Lung (tissue), 11 donors: ENCODE measurements at regions not wholly inside any gene's neighbourhood (a gene's known extent, or its start where the extent isn't known, plus 50 kb on each side); places are given as distances from the start of the nearest gene placed in this dataset.

ENCODE experiments used
- ATAC-seq: fragments of 200-7000 bp; cut with Tn5 transposase; one replicate; pipeline ENCODE4 v1.9.1; 2020; ENCODE audit warnings: moderate number of reproducible peaks; ENCODE audit not compliant: insufficient read depth, low FRiP score
- DNase-seq, 3 donors: peaks; one replicate each; pipeline ENCODE4 v3.0.0-alpha.2; 2013 to 2017
- H3K27ac ChIP-seq, 2 donors: one replicate each; pipeline ENCODE4 v1.5.1; 2013; ENCODE audit warnings: mild to moderate bottlenecking in 2 of 2, moderate library complexity in 2 of 2, control low read depth in 1 of 2, inconsistent platforms in 1 of 2, low read depth in 1 of 2, low read length in 1 of 2
- H3K27me3 ChIP-seq, 3 donors: one replicate each; pipeline ENCODE4 v1.5.1; 2013; ENCODE audit warnings: low read length in 2 of 3; ENCODE audit not compliant: control insufficient read depth in 3 of 3, insufficient read depth in 3 of 3
- H3K36me3 ChIP-seq, 4 donors: one replicate each; pipeline ENCODE4 v1.5.1; 2013; ENCODE audit warnings: low read length in 4 of 4, mild to moderate bottlenecking in 1 of 4, moderate library complexity in 1 of 4; ENCODE audit not compliant: control insufficient read depth in 4 of 4, insufficient read depth in 4 of 4
- H3K4me1 ChIP-seq, 5 donors: one replicate each; pipeline ENCODE4 v1.5.1; 2013; ENCODE audit warnings: low read length in 5 of 5, mild to moderate bottlenecking in 2 of 5, moderate library complexity in 1 of 5; ENCODE audit not compliant: control insufficient read depth in 5 of 5, insufficient read depth in 5 of 5
- H3K4me3 ChIP-seq: one replicate; pipeline ENCODE4 v1.5.1; 2013; ENCODE audit warnings: mild to moderate bottlenecking, control low read depth, moderate library complexity
- H3K9ac ChIP-seq, 2 donors: one replicate each; pipeline ENCODE4 v1.5.1; 2013; ENCODE audit warnings: low read length in 2 of 2, control low read depth in 1 of 2; ENCODE audit not compliant: insufficient read depth in 1 of 2
- H3K9me3 ChIP-seq, 4 donors: one replicate each; pipeline ENCODE4 v1.5.1; 2013; ENCODE audit warnings: low read length in 3 of 4, mild to moderate bottlenecking in 1 of 4, moderate library complexity in 1 of 4; ENCODE audit not compliant: control insufficient read depth in 4 of 4, insufficient read depth in 3 of 4
- CTCF ChIP-seq: IDR thresholded peaks from 2 replicates; pipeline ENCODE4 v1.5.1; 2012; ENCODE audit warnings: mild to moderate bottlenecking; ENCODE audit errors: control extremely low read depth, extremely low read depth
- WGBS, 2 donors: extraction: QIAGEN DNeasy Blood & Tissue Kit; methylation state at CpG; one replicate each; pipeline ENCODE4 v1.1.7; 2013; 5-methylcytosine and 5-hydroxymethylcytosine counted together
- donor health status: control.
- donor health status: control.
- donor health status: Bipolar disorder and iron deficiency.
- donor health status: healthy.
- donor health status: DM: yes; HTN: yes; CAD: no.

GRCh38 chr9:671997-672396 lies 169.5 kb upstream of the DMRT1 start:
- peak; percentile 47 for ATAC-seq

GRCh38 chr9:672851-673250 lies 168.6 kb upstream of the DMRT1 start:
- 84 to 88% methylated on average over 4 of the region's 4 CpGs for WGBS, 2 donors
- Histone ChIP-seq H3K4me3 (no peak overlapping the region), H3K9me3 (peaks cover 0 to 5% (median under 1%) of the 10 kb centered on the region in 4 donors), H3K27me3 (no peaks in the 10 kb centered on the region), H3K36me3 (no peaks in the 10 kb centered on the region), H3K27ac (no peak overlapping the region), H3K9ac (no peak overlapping the region), H3K4me1 (peaks cover 2 to 15% (median 10%) of the 10 kb centered on the region in 5 donors)
- TF ChIP-seq CTCF: no peak
- DNase-seq (no peak), ATAC-seq (no peak)

More at GRCh38 chr9:671997-672396, 169.5 kb upstream of the DMRT1 start:
- Histone ChIP-seq H3K9ac (no peak overlapping the region), H3K4me3 (no peak overlapping the region), H3K4me1 (peaks cover 2 to 10% (median 6%) of the 10 kb centered on the region in 5 donors), H3K27me3 (no peaks in the 10 kb centered on the region), H3K27ac (no peak overlapping the region), H3K36me3 (no peaks in the 10 kb centered on the region), H3K9me3 (peaks cover 0 to 5% (median under 1%) of the 10 kb centered on the region in 4 donors)
- no peak for DNase-seq
- TF ChIP-seq CTCF: no peak
- WGBS, 2 donors: 95 to 96% methylated on average over 2 of the region's 2 CpGs

GRCh38 chr9:673264-673965 lies 168.1 kb upstream of the DMRT1 start:
- DNase-seq: no peak
- H3K27ac ChIP-seq: no peak overlapping the region
- no peaks in the 10 kb centered on the region for H3K36me3 ChIP-seq
- peaks cover 2 to 17% (median 10%) of the 10 kb centered on the region in 5 donors for H3K4me1 ChIP-seq
- H3K9ac ChIP-seq: no peak overlapping the region
- H3K9me3 ChIP-seq: peaks cover 0 to 5% (median under 1%) of the 10 kb centered on the region in 4 donors
- TF ChIP-seq CTCF: no peak
- no peaks in the 10 kb centered on the region for H3K27me3 ChIP-seq
- WGBS, 2 donors: 83 to 90% methylated on average over 9 of the region's 9 CpGs
- no peak for ATAC-seq
- H3K4me3 ChIP-seq: no peak overlapping the region
